GM21360 (cell line): ENCODE measurements at regions not wholly inside any gene's neighbourhood (a gene's known extent, or its start where the extent isn't known, plus 50 kb on each side); places are given as distances from the start of the nearest gene placed in this dataset.

Experiments used
- ATAC-seq: cut with Tn5 transposase; IDR thresholded peaks from one replicate; pipeline ENCODE4 v1.9.1; 2021; ENCODE audit warnings: mild to moderate bottlenecking, moderate library complexity; ENCODE audit not compliant: unreplicated experiment

GRCh38 chr10:111131168-111131799 is 54.5 kb downstream of the ADRA2A start:
- no peak for ATAC-seq

GRCh38 chr10:111137007-111137406 is 60.2 kb downstream of the ADRA2A start:
- no peak for ATAC-seq

- no peak for ATAC-seq
Observed at GRCh38 chr10:111137587-111137986, 60.8 kb downstream of the ADRA2A start.

GRCh38 chr10:111138544-111138943 is 61.7 kb downstream of the ADRA2A start:
- no peak for ATAC-seq

GRCh38 chr10:111139567-111139966 is 62.7 kb downstream of the ADRA2A start:
- ATAC-seq, result no peak

GRCh38 chr10:111142092-111142768 is 65.4 kb downstream of the ADRA2A start:
- ATAC-seq, result no peak

GRCh38 chr10:111146025-111146640 is 69.3 kb downstream of the ADRA2A start:
- no peak for ATAC-seq

- ATAC-seq, result no peak
Observed at GRCh38 chr10:111148025-111148424, 71.2 kb downstream of the ADRA2A start.

- ATAC-seq, result no peak
Observed at GRCh38 chr10:111148440-111148839, 71.6 kb downstream of the ADRA2A start.

- ATAC-seq, result no peak
Observed at GRCh38 chr10:111150691-111151090, 73.9 kb downstream of the ADRA2A start.

- ATAC-seq, result no peak
Observed at GRCh38 chr10:111151595-111152307, 74.9 kb downstream of the ADRA2A start.

GRCh38 chr10:111156754-111157153 is 79.9 kb downstream of the ADRA2A start:
- ATAC-seq, result no peak

- no peak for ATAC-seq
Observed at GRCh38 chr10:111158595-111158994, 81.8 kb downstream of the ADRA2A start.

- ATAC-seq, result no peak
Observed at GRCh38 chr10:111161109-111161874, 84.5 kb downstream of the ADRA2A start.

- ATAC-seq, result no peak
Observed at GRCh38 chr10:111171183-111171582, 94.4 kb downstream of the ADRA2A start.

- no peak for ATAC-seq
Observed at GRCh38 chr10:111175787-111176186, 99.0 kb downstream of the ADRA2A start.

- ATAC-seq, result no peak
Observed at GRCh38 chr10:111177379-111177778, 100.5 kb downstream of the ADRA2A start.

GRCh38 chr10:111179514-111179913 is 102.7 kb downstream of the ADRA2A start:
- no peak for ATAC-seq

- no peak for ATAC-seq
Observed at GRCh38 chr10:111186358-111186757, 109.5 kb downstream of the ADRA2A start.

- no peak for ATAC-seq
Observed at GRCh38 chr10:111187096-111187495, 110.3 kb downstream of the ADRA2A start.

- no peak for ATAC-seq
Observed at GRCh38 chr10:111199587-111199986, 122.8 kb downstream of the ADRA2A start.
